IMR-90 (cell line): ENCODE measurements at regions not wholly inside any gene's neighbourhood (a gene's known extent, or its start where the extent isn't known, plus 50 kb on each side); places are given as distances from the start of the nearest gene placed in this dataset.

ENCODE experiments used
- ATAC-seq: fragments of 200-7000 bp; cut with Tn5 transposase; 2 replicates; pipeline ENCODE4 v1.9.1; 2020; ENCODE audit warnings: low read depth, mild to moderate bottlenecking, moderate library complexity
- BruUV-seq: library from RNA; stranded (reverse); fragments of 400-500 nt; replicated peaks from 2 replicates; lab custom pipeline; 2021; lab: Mats Ljungman, UMichigan
- CTCF ChIA-PET: fragments of 300-600 bp; formaldehyde crosslinking; extraction: SDS; loops from one replicate; lab custom pipeline; 2021; ENCODE audit warnings: antibody characterized with exemption; lab: Yijun Ruan, JAX
- POLR2A ChIA-PET: fragments of 300-600 bp; sonication (Branson Sonifier 250); formaldehyde crosslinking; loops from one replicate; lab custom pipeline; 2022; ENCODE audit warnings: antibody characterized with exemption; ENCODE audit not compliant: unreplicated experiment; lab: Charles Lee
- DNase-seq: peaks from one replicate; pipeline ENCODE4 v3.0.0; 2013
- H2AFZ ChIP-seq: replicated peaks from 2 replicates; pipeline ENCODE3; 2013; ENCODE audit warnings: low read length, mild to moderate bottlenecking; ENCODE audit not compliant: poor library complexity
- H2AK5ac ChIP-seq: 2 replicates; pipeline ENCODE4 v1.6.1; 2013; ENCODE audit warnings: low read depth, low read length, inconsistent platforms
- H2AK9ac ChIP-seq: replicated peaks from 2 replicates; pipeline ENCODE3; 2013; ENCODE audit warnings: mild to moderate bottlenecking, low read depth, low read length, moderate library complexity; ENCODE audit not compliant: poor library complexity
- H2BK120ac ChIP-seq: 2 replicates; pipeline ENCODE4 v1.6.1; 2013; ENCODE audit warnings: low read depth, low read length, inconsistent platforms
- H2BK15ac ChIP-seq: 3 replicates; pipeline ENCODE4 v1.6.1; 2013; ENCODE audit warnings: low read depth, low read length, inconsistent platforms
- H2BK20ac ChIP-seq: 2 replicates; pipeline ENCODE4 v1.6.1; 2013; ENCODE audit warnings: low read depth, mild to moderate bottlenecking, inconsistent platforms, low read length, moderate library complexity
- H2BK5ac ChIP-seq: 2 replicates; pipeline ENCODE4 v1.6.1; 2013; ENCODE audit warnings: mild to moderate bottlenecking, low read depth, low read length, inconsistent platforms; ENCODE audit not compliant: poor library complexity, severe bottlenecking
- H3K14ac ChIP-seq: replicated peaks from 2 replicates; pipeline ENCODE4 v1.6.1; 2013; ENCODE audit warnings: low read depth, low read length, inconsistent platforms
- H3K18ac ChIP-seq: 2 replicates; pipeline ENCODE4 v1.6.1; 2013; ENCODE audit warnings: low read depth, low read length, control low read depth
- H3K23ac ChIP-seq: 2 replicates; pipeline ENCODE4 v1.6.1; 2013; ENCODE audit warnings: low read depth, low read length, inconsistent platforms
- H3K27ac ChIP-seq: 2 replicates; pipeline ENCODE4 v1.5.1; 2013; ENCODE audit warnings: mild to moderate bottlenecking, control low read depth, low read length; ENCODE audit not compliant: insufficient read depth
- H3K27me3 ChIP-seq: 2 replicates; pipeline ENCODE4 v1.6.1; 2013; ENCODE audit warnings: low read length; ENCODE audit not compliant: control insufficient read depth, insufficient read depth
- H3K36me3 ChIP-seq: 2 replicates; pipeline ENCODE4 v1.6.1; 2013; ENCODE audit warnings: low read length, mixed read lengths; ENCODE audit not compliant: control insufficient read depth, insufficient read depth
- H3K4ac ChIP-seq: 2 replicates; pipeline ENCODE4 v1.6.1; 2013; ENCODE audit warnings: low read depth, low read length, inconsistent platforms
- H3K4me1 ChIP-seq: 2 replicates; pipeline ENCODE4 v1.6.1; 2013; ENCODE audit warnings: low read length, mixed read lengths; ENCODE audit not compliant: control insufficient read depth, insufficient read depth
- H3K4me2 ChIP-seq: 2 replicates; pipeline ENCODE4 v1.6.1; 2013; ENCODE audit warnings: low read depth, mild to moderate bottlenecking, control low read depth, low read length, moderate library complexity
- H3K4me3 ChIP-seq: 2 replicates; pipeline ENCODE4 v1.5.1; 2013; ENCODE audit warnings: low read depth, mild to moderate bottlenecking, control low read depth, low read length, moderate library complexity; ENCODE audit not compliant: insufficient read depth
- H3K56ac ChIP-seq: 2 replicates; pipeline ENCODE4 v1.6.1; 2013; ENCODE audit warnings: low read length, inconsistent platforms; ENCODE audit not compliant: insufficient read depth; ENCODE audit errors: extremely low read depth
- H3K79me1 ChIP-seq, 2 experiments: 2 replicates each; pipeline ENCODE4 v1.6.1; 2013; ENCODE audit warnings: low read length in 2 of 2, inconsistent platforms in 1 of 2, low read depth in 1 of 2
- H3K9ac ChIP-seq: 2 replicates; pipeline ENCODE4 v1.6.1; 2013; ENCODE audit warnings: low read depth, low read length, control low read depth
- H3K9me1 ChIP-seq: 2 replicates; pipeline ENCODE4 v1.6.1; 2013; ENCODE audit warnings: low read length, inconsistent platforms; ENCODE audit not compliant: insufficient read depth
- H3K9me3 ChIP-seq: 2 replicates; pipeline ENCODE4 v1.6.1; 2013; ENCODE audit warnings: low read length; ENCODE audit not compliant: control insufficient read depth, insufficient read depth
- H4K20me1 ChIP-seq: 2 replicates; pipeline ENCODE4 v1.6.1; 2013; ENCODE audit warnings: low read length, inconsistent platforms; ENCODE audit not compliant: insufficient read depth
- H4K5ac ChIP-seq: 2 replicates; pipeline ENCODE4 v1.6.1; 2013; ENCODE audit warnings: mild to moderate bottlenecking, low read depth, low read length, control low read depth
- H4K8ac ChIP-seq, 2 experiments: 2 replicates each; pipeline ENCODE4 v1.6.1; 2013; ENCODE audit warnings: low read depth in 2 of 2, low read length in 2 of 2, control low read depth in 1 of 2, inconsistent platforms in 1 of 2
- H4K91ac ChIP-seq: 2 replicates; pipeline ENCODE4 v1.6.1; 2013; ENCODE audit warnings: low read depth, low read length, inconsistent platforms; ENCODE audit not compliant: insufficient read depth
- BHLHE40 ChIP-seq: fragments of 150-350 bp; IDR thresholded peaks from 2 replicates; pipeline ENCODE4 v1.6.1; 2016; ENCODE audit warnings: mild to moderate bottlenecking, low read depth, low read length
- CHD1 ChIP-seq: IDR thresholded peaks from 2 replicates; pipeline ENCODE4 v1.6.1; 2012; ENCODE audit warnings: low read depth, low read length, improper control_type of control experiment
- CTCF ChIP-seq: conservative IDR thresholded peaks from 2 replicates; pipeline ENCODE4 v1.5.1; 2012; ENCODE audit warnings: mild to moderate bottlenecking, low read depth, low read length, improper control_type of control experiment
- ELK1 ChIP-seq: fragments of 150-350 bp; IDR thresholded peaks from 2 replicates; pipeline ENCODE4 v1.6.1; 2016; ENCODE audit warnings: low read depth, mild to moderate bottlenecking, low read length, moderate library complexity, borderline replicate concordance
- FOS ChIP-seq: fragments of 150-350 bp; IDR thresholded peaks from 2 replicates; pipeline ENCODE4 v1.6.1; 2016; ENCODE audit warnings: low read depth, low read length
- MAFK ChIP-seq: IDR thresholded peaks from 2 replicates; pipeline ENCODE4 v1.6.1; 2012; ENCODE audit warnings: low read depth, low read length, improper control_type of control experiment
- MAZ ChIP-seq: IDR thresholded peaks from 2 replicates; pipeline ENCODE4 v1.6.1; 2012; ENCODE audit warnings: low read depth, mild to moderate bottlenecking, low read length, improper control_type of control experiment, moderate library complexity, borderline replicate concordance
- MXI1 ChIP-seq: IDR thresholded peaks from 2 replicates; pipeline ENCODE4 v1.6.1; 2012; ENCODE audit warnings: low read depth, mild to moderate bottlenecking, low read length, moderate library complexity, borderline replicate concordance
- NFE2L2 ChIP-seq: fragments of 150-350 bp; IDR thresholded peaks from 2 replicates; pipeline ENCODE4 v1.6.1; 2016; ENCODE audit warnings: low read depth, mild to moderate bottlenecking, low read length
- RAD21 ChIP-seq: IDR thresholded peaks from 2 replicates; pipeline ENCODE4 v1.6.1; 2012; ENCODE audit warnings: low read length, improper control_type of control experiment
- RCOR1 ChIP-seq: IDR thresholded peaks from 2 replicates; pipeline ENCODE4 v1.6.1; 2012; ENCODE audit warnings: mild to moderate bottlenecking, low read length, improper control_type of control experiment; ENCODE audit not compliant: insufficient replicate concordance
- RFX5 ChIP-seq: IDR thresholded peaks from 2 replicates; pipeline ENCODE4 v1.8.0; 2012; ENCODE audit warnings: low read depth, mild to moderate bottlenecking, low read length, moderate library complexity
- SMC3 ChIP-seq: fragments of 150-350 bp; IDR thresholded peaks from 2 replicates; pipeline ENCODE4 v1.6.1; 2016; ENCODE audit warnings: low read depth, mild to moderate bottlenecking, antibody characterized with exemption, low read length, moderate library complexity
- WGBS, 2 experiments: methylation state at CpG; one replicate each; pipeline versions ENCODE4 v1.1.5 to v1.1.7; 2013; ENCODE audit warnings: missing lambda C conversion rate in 2 of 2; ENCODE audit not compliant: insufficient read length in 1 of 2; ENCODE audit errors: extremely low coverage in 2 of 2; 5-methylcytosine and 5-hydroxymethylcytosine counted together
- dilution Hi-C: fragments of 300-500 bp; cut with HindIII; formaldehyde crosslinking; loops from one replicate; pipeline ENCODE4 v1.14.3; 2018; ENCODE audit warnings: low sequenced_read_pairs; ENCODE audit not compliant: unreplicated experiment
- in situ Hi-C: fragments of 300-500 bp; cut with MboI; formaldehyde crosslinking; loops from 3 replicates; pipeline ENCODE4 v1.14.3; 2019; ENCODE audit warnings: low sequenced_read_pairs, inconsistent platforms, mixed read lengths
- intact Hi-C: fragments of 100-400 bp; cut with micrococcal nuclease; formaldehyde crosslinking; loops from 2 replicates; pipeline ENCODE4 v1.10.0; 2022

- TF ChIP-seq BHLHE40: no peak
Observed at GRCh38 chr12:5272018-5272785, 159.7 kb upstream of the NTF3 start (continued).

- H3K14ac ChIP-seq: no peak overlapping the region
- no peak overlapping the region for H2BK5ac ChIP-seq
- in situ Hi-C loops: no loop called here
- H3K36me3 ChIP-seq: no peaks in the 10 kb centered on the region
- H3K9me1 ChIP-seq: peaks cover 13% of the 10 kb centered on the region; the same call in 1 of the 2 replicates
- H3K27ac ChIP-seq: no peak overlapping the region
- H3K4me2 ChIP-seq: no peak overlapping the region
- DNase-seq (no peak), ATAC-seq (no peak)
- no peak overlapping the region for H4K8ac ChIP-seq
- no peak overlapping the region for H3K4ac ChIP-seq
- no peak overlapping the region for H3K23ac ChIP-seq
- WGBS, 2 experiments: 90% methylated on average over 3 of the region's 8 CpGs; no CpG with 5 or more reads in 1 of the 2 experiments
- dilution Hi-C loops: no loop called here
- no peak overlapping the region for H2BK15ac ChIP-seq
- no peak overlapping the region for H4K5ac ChIP-seq
- no peaks in the 10 kb centered on the region for H3K9me3 ChIP-seq
- ChIA-PET POLR2A (no interaction called here), CTCF (no interaction called here)
- no peak overlapping the region for H3K9ac ChIP-seq
- no peak overlapping the region for H4K91ac ChIP-seq
- no TSS peak for BruUV-seq
- H3K56ac ChIP-seq: no peak overlapping the region
- peaks cover 9% of the 10 kb centered on the region for H3K4me1 ChIP-seq
- H3K27me3 ChIP-seq: peaks cover 2% of the 10 kb centered on the region; the same call in 1 of the 2 replicates
- no peak overlapping the region for H2AK5ac ChIP-seq
- H2AFZ ChIP-seq: no peak overlapping the region
- H4K20me1 ChIP-seq: no peaks in the 10 kb centered on the region
- intact Hi-C loops: no loop called here
- H2BK120ac ChIP-seq: no peak overlapping the region
- H2BK20ac ChIP-seq: no peak overlapping the region; the same call in 1 of the 2 replicates
- H3K4me3 ChIP-seq: no peak overlapping the region
- no peak overlapping the region for H2AK9ac ChIP-seq
- no peak overlapping the region for H3K18ac ChIP-seq
- no peaks in the 10 kb centered on the region for H3K79me1 ChIP-seq
- TF ChIP-seq SMC3: no peak
- no peak for TF ChIP-seq RAD21
- TF ChIP-seq NFE2L2: no peak
- TF ChIP-seq RFX5: no peak
- no peak for TF ChIP-seq RCOR1
- no peak for TF ChIP-seq MAZ
- no peak for TF ChIP-seq ELK1
- TF ChIP-seq CTCF: no peak
- TF ChIP-seq FOS: no peak
- TF ChIP-seq CHD1: no peak
- no peak for TF ChIP-seq BHLHE40
- TF ChIP-seq MXI1: no peak
- no peak for TF ChIP-seq MAFK
Observed at GRCh38 chr12:5273709-5274108, 158.2 kb upstream of the NTF3 start.
